Panc1 (cell line): ENCODE measurements at regions not wholly inside any gene's neighbourhood (a gene's known extent, or its start where the extent isn't known, plus 50 kb on each side); places are given as distances from the start of the nearest gene placed in this dataset.

Experiments
- ATAC-seq: fragments of 200-7000 bp; cut with Tn5 transposase; 2 replicates; pipeline ENCODE4 v1.9.1; 2020; ENCODE audit warnings: mild to moderate bottlenecking, moderate library complexity
- BruUV-seq: library from RNA; stranded (reverse); fragments of 400-500 nt; replicated peaks from 2 replicates; lab custom pipeline; 2021; lab: Mats Ljungman, UMichigan
- CTCF ChIA-PET: fragments of 300-600 bp; sonication (Branson Sonifier 250); formaldehyde crosslinking; loops from one replicate; lab custom pipeline; 2022; ENCODE audit warnings: antibody characterized with exemption; lab: Charles Lee
- POLR2A ChIA-PET: fragments of 300-600 bp; sonication (Branson Sonifier 250); formaldehyde crosslinking; loops from one replicate; lab custom pipeline; 2022; ENCODE audit warnings: antibody characterized with exemption; lab: Charles Lee
- DNase-seq: peaks from one replicate; pipeline ENCODE4 v3.0.0-alpha.2; 2010; ENCODE audit warnings: low read depth, low spot score
- H3K27ac ChIP-seq: 2 replicates; pipeline ENCODE4 v1.5.1; 2011; ENCODE audit warnings: mild to moderate bottlenecking, low read length, inconsistent platforms
- H3K27me3 ChIP-seq: fragments of 200-500 bp; sonication (Bioruptor generic); 2 replicates; pipeline ENCODE4 v1.6.0; 2014; ENCODE audit warnings: low read length, inconsistent platforms; ENCODE audit not compliant: control insufficient read depth, insufficient read depth
- H3K36me3 ChIP-seq: fragments of 200-500 bp; sonication (Bioruptor generic); 2 replicates; pipeline ENCODE4 v1.5.1; 2014; ENCODE audit warnings: inconsistent platforms, mild to moderate bottlenecking, low read length, moderate library complexity; ENCODE audit not compliant: control insufficient read depth, insufficient read depth
- H3K4me1 ChIP-seq: 2 replicates; pipeline ENCODE4 v1.5.1; 2011; ENCODE audit warnings: inconsistent platforms, mild to moderate bottlenecking, low read length, moderate library complexity; ENCODE audit not compliant: control insufficient read depth, insufficient read depth
- H3K4me3 ChIP-seq, 2 experiments: 2 replicates each; pipeline ENCODE4 v1.5.1; 2011 to 2012; ENCODE audit warnings: low read depth in 2 of 2, low read length in 2 of 2, mild to moderate bottlenecking in 2 of 2, inconsistent platforms in 1 of 2, moderate library complexity in 1 of 2
- H3K9me3 ChIP-seq: fragments of 200-500 bp; sonication (Bioruptor generic); 2 replicates; pipeline ENCODE4 v1.5.1; 2014; ENCODE audit warnings: low read depth, mild to moderate bottlenecking, inconsistent platforms, low read length, moderate library complexity; ENCODE audit not compliant: control insufficient read depth, insufficient read depth
- CTCF ChIP-seq: fragments of 450-650 bp; IDR thresholded peaks from 2 replicates; pipeline ENCODE4 v1.5.1; 2017; ENCODE audit warnings: mild to moderate bottlenecking
- POLR2AphosphoS5 ChIP-seq: IDR thresholded peaks from 2 replicates; pipeline ENCODE4 v1.6.1; 2012; ENCODE audit warnings: mild to moderate bottlenecking, low read depth, low read length, moderate library complexity
- REST ChIP-seq, 2 experiments: IDR thresholded peaks; 2 replicates each; pipeline ENCODE4 v1.6.1; 2011 to 2012; ENCODE audit warnings: low read depth in 2 of 2, control low read depth in 1 of 2, low read length in 1 of 2, mild to moderate bottlenecking in 1 of 2, moderate library complexity in 1 of 2; ENCODE audit not compliant: insufficient read depth in 1 of 2
- SIN3A ChIP-seq: IDR thresholded peaks from 2 replicates; pipeline ENCODE4 v1.6.1; 2012; ENCODE audit warnings: low read depth, mild to moderate bottlenecking, low read length, moderate library complexity, borderline replicate concordance; ENCODE audit not compliant: insufficient read depth
- TCF7L2 ChIP-seq: IDR thresholded peaks from 2 replicates; pipeline ENCODE4 v1.6.1; 2011; ENCODE audit warnings: mild to moderate bottlenecking, low read depth, low read length, inconsistent platforms
- in situ Hi-C: cut with HindIII; loops from 2 replicates; pipeline ENCODE4 v1.10.0; 2016; ENCODE audit warnings: low sequenced_read_pairs, low pct_unique_long_range_greater_than_20kb
- intact Hi-C: fragments of 100-400 bp; cut with micrococcal nuclease; formaldehyde crosslinking; loops from one replicate; pipeline ENCODE4 v1.10.0; 2022; ENCODE audit not compliant: unreplicated experiment

GRCh38 chr3:160154596-160154995, 70.6 kb upstream of the C3orf80 start:
- TF ChIP-seq CTCF (no peak), TCF7L2 (no peak), SIN3A (no peak), POLR2AphosphoS5 (no peak), REST (IDR thresholded peaks at IDR 0.05; ENCODE audit: insufficient read depth in 1 of 2, low read depth in 2 of 2, low read length in 1 of 2) (no peak)
- intact Hi-C loops = no loop called here
- ChIA-PET CTCF (no interaction called here), POLR2A (no interaction called here)
- no peaks in the 10 kb centered on the region for H3K4me1 ChIP-seq
- no peaks in the 10 kb centered on the region for H3K36me3 ChIP-seq
- no peak overlapping the region for H3K4me3 ChIP-seq
- no peaks in the 10 kb centered on the region for H3K9me3 ChIP-seq
- no peaks in the 10 kb centered on the region; the same call in 1 of the 2 replicates for H3K27me3 ChIP-seq
- BruUV-seq = no TSS peak
- H3K27ac ChIP-seq = no peak overlapping the region
- in situ Hi-C loops = no loop called here
- DNase-seq (no peak), ATAC-seq (no peak)

GRCh38 chr3:160157321-160157720, 67.9 kb upstream of the C3orf80 start:
- no peak for ATAC-seq
- Histone ChIP-seq H3K4me3 (no peak overlapping the region), H3K9me3 (no peaks in the 10 kb centered on the region), H3K27me3 (peaks cover 4% of the 10 kb centered on the region; the same call in 1 of the 2 replicates), H3K36me3 (no peaks in the 10 kb centered on the region), H3K27ac (no peak overlapping the region), H3K4me1 (no peaks in the 10 kb centered on the region)
- DNase-seq = no peak
- TF ChIP-seq REST (IDR thresholded peaks at IDR 0.05; ENCODE audit: insufficient read depth in 1 of 2, low read depth in 2 of 2, low read length in 1 of 2) = no peak
- TF ChIP-seq SIN3A = no peak
- TF ChIP-seq CTCF = no peak
- TF ChIP-seq TCF7L2 = no peak
- TF ChIP-seq POLR2AphosphoS5 = no peak
- ChIA-PET POLR2A (no interaction called here), CTCF (no interaction called here)
- intact Hi-C loops = no loop called here
- in situ Hi-C loops = no loop called here
- BruUV-seq = no TSS peak
